Eye (tissue), 1 donor: ENCODE measurements at regions not wholly inside any gene's neighbourhood (a gene's known extent, or its start where the extent isn't known, plus 50 kb on each side); places are given as distances from the start of the nearest gene placed in this dataset.
"Not testable (repeated sequence)": the region's sequence is repeated elsewhere in the genome, so short reads cannot be mapped to it uniquely, and the experiment has no call there.

Experiments
- DNase-seq: peaks from one replicate; pipeline ENCODE4 v3.0.0-alpha.2; 2015

DNA sequence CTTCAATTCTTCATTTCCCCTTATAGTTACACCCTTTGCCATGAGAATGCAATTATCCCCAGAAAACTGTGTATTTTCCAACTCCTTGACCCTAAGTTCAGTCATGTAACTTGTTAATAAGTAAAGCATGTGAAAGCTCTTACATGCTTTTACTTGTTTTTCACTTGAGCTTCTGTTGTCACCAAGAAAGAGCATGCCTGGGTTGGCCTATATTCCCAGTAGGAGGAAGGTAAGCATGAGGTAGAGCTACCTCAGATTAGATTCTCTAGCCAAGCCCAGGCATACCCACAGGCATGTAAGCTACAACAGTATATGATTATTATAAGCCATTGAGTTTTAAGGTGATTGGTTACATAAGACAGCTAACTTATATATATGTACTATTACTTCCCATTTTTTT lies 101.7 kb upstream of the SMLR1 start:
- no peak for DNase-seq

DNA sequence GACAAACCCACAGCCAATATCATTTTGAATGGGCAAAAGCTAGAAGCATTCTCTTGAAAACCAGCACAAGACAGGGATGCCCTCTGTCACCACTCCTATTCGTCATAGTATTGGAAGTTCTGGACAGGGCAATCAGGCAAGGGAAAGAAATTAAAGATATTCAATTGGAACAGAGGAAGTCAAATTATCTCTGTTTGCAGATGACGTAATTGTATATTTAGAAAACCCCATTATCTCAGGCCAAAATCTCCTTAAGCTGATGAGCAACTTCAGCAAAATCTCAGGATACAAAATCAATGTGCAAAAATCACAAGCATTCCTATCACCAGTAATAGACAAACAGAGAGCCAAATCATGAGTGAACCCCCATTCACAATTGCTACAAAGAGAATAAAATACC lies 99.1 kb upstream of the SMLR1 start:
- not testable (repeated sequence) for DNase-seq

DNA sequence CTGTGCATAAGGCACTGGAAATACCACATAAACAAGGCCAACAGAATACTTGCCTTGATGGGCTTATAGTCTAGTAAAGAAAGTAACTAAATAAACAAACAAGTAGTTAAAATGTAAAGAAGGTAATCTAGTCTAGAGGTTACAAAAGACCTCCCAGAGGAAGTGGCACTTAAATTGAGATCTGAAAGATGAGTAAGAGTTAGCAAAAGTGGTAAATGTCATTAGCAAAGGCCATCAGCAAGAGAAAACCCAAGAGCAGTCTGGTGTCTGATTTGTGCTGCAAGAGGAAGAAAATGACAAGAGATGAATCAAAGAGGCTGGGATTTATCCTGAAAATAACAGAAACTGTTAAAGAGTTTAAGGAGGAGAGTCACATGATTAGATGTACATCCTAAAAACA lies 96.6 kb upstream of the SMLR1 start:
- DNase-seq: no peak

DNA sequence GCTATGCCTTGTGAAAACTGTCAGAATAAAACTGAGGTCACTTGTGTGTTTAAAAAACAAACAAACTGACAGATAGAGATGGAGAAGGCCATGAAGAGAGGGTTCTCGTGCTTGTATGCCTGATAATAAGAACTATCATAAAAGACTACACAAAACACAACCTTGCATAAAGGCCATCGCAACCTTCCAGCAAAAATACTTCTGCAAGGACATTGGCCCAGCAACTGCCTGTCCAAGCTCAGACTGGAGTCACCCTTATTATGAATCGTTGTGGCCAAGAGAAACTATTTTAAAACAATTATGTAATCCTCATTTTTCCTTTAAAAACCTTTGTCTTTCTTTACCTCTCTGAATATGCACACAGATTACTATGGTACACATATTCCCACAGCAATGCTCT lies 93.0 kb upstream of the SMLR1 start:
- no peak for DNase-seq

DNA sequence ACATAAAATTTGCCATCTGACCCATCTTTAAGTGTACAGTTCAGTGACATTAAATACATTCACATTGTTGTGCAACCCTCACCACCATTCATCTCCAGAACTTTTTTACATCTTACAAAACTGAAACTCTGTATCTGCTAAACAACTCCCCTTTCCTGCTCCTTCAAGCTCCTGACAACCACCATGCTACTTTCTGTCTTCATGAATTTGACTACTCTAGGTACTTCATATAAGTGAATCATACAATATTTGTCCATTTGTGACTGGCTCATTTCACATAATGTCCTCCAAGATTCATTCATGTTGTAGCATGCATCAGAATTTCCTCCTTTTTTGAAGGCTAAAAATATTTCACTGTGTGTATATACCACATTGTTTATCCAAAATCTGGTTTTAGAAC lies 86.9 kb upstream of the SMLR1 start:
- DNase-seq: no peak

DNA sequence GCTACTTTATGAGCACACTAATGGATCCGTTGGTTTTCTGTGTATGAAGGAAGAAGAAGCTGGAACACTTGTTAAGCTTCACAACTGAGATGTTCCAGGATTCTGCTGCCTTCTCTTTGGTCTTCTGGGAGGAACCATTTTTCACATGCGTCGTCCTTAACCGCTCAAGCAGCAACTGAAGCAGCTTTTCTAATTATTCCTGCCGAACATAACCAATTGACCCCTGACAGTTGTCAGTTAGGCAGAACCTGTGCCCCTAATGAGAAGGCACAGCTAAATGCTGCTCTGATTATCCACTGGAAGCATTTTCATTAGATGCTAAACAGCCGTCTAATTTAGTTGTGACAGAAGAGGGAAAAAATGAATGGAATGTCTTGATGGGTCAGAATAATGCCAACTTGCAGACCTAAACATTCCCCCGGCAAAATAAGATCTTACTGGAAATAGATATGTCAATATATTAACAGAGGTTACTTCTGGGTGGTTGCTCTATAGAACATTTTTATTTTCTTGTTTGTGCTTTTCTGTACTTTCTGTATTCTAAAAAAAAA lies 85.0 kb upstream of the SMLR1 start:
- peak; percentile 76 for DNase-seq

DNA sequence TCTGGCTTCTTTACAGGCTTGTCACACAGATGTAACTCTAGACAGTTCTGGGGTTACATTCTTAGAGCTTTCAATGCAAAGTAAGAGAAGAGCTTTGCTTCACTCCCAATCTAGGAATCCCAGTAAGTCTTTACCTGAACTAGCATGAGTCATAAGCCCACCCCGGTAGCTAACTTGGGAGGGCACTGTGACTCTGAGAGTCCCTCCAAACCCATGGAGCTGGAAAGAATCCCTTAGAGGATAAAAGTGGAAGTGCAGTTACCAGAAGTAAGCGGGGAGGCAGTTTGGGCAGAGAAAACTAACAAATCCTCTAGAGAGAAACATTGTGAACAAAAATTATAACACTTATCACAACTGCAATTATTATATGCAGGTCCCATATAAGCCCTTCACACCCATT lies 84.0 kb upstream of the SMLR1 start:
- peak; percentile 24 for DNase-seq

DNA sequence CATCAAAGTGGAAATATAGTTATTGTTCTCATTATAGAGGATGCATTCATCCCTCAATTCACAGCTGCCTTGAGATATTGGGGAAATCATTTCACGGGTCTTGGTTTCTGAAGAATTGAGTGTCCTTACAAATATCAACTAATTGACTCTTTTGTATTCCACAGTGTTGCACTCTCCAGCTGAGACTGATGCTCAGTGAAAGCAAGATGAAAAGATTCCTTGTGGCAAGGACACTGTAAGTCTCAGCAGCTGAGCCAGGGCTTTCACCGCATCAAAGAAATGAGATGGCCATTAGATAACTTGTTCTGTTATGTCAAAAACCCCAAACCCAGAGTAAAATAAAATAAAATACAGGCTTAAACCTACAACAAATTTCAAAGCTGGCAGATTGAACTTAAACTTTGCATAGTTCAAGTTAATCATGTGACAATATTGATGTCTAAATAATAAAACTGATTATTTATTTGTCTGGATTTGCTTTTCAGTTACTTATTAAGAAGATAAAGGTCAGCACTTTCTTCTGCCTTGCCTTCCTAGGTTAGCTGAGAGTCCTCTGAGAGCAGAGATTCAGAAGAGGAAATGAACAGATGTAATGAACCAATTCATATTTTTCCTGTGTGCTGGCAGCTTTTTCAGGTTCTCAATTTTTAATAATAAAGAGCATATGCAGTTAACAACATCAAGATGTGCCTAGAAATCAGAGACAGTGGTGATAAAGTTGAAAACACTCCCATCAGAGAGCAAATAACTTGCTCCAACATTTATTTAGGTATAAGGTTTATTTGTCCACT lies 82.4 kb upstream of the SMLR1 start:
- peak; percentile 83 for DNase-seq

DNA sequence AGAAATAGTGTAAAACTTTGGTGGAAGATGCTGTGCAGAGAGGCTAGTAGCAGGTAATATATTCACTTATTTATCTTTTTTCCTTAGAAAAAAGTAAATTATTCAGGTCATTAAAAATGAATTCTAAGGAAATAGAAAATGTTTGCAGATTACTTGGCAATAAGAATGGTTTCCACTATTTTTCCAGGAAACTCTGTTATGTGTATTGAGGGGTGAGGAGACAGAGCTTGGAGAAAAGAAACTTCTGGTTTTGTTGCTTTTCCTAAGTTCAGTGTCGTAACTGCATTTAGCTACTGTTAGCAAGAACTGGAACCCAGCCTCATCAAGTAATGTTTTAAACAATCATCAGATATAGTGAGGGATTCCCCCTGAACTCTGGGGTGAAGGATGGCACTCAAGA lies 79.2 kb upstream of the SMLR1 start:
- no peak for DNase-seq

DNA sequence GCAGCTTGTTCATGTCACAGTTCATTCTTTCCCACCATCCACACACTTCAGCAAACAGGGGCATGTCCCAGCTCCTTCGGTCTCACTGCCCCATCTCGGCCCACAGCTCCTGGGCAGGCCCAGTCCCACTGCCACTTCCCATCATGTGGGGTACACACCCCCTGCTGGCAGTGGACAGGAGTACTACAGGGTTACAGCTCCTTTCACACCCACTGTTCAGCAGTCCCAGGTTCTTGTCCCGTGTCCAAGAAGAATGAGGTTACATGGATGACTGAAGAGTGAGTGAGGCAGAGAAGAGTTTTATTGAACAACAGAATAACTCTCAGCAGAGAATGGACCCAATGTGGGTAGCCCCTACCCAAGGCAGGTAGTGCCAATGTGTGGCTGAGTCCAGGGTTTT lies 77.8 kb upstream of the SMLR1 start:
- DNase-seq: no peak

DNA sequence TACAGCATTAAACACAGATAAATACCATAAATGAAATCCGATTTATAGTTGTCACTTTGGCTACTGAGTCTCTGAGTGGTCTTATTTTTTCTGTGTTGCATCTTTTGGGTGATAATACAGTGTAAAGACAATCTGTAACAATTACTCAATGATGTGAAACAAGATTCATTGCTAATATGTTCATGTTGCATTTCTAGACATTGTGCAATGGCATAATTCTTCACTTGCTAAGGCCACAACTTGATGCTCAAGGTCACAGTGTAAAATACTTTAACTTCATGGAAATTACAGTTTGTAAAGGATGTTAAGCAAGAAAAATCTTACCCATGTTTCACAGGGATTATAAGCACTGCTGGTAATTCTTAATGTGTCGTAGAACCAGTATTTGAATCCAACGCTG lies 74.9 kb upstream of the SMLR1 start:
- no peak for DNase-seq

DNA sequence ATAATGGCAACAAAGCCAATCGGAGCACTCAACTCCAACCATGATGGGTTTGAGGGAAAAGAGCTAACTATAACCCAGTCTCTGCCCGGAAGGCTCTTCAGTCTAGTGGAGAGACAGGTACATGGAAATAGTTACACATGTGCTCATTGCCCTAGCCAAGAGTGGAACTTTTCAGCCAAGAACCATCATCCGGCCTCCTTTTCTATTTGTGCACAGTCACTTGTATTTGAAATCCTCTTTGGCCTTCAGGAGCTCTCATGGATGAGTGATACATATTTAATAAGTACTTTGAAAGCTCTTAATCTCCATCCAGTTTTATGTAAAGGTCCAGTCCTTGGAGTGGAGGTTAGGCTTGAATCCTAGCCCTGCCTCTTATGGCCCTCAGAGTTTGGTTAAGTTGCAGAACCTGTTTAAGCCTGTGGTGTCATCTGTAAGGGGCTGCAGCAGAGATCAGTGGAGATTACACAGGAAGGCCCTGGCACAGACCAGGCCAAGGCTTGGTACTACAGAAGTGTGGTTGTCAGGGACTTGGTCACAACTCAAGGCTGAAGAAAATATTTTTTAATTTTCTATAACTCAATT lies 72.3 kb upstream of the SMLR1 start:
- DNase-seq: no peak

DNA sequence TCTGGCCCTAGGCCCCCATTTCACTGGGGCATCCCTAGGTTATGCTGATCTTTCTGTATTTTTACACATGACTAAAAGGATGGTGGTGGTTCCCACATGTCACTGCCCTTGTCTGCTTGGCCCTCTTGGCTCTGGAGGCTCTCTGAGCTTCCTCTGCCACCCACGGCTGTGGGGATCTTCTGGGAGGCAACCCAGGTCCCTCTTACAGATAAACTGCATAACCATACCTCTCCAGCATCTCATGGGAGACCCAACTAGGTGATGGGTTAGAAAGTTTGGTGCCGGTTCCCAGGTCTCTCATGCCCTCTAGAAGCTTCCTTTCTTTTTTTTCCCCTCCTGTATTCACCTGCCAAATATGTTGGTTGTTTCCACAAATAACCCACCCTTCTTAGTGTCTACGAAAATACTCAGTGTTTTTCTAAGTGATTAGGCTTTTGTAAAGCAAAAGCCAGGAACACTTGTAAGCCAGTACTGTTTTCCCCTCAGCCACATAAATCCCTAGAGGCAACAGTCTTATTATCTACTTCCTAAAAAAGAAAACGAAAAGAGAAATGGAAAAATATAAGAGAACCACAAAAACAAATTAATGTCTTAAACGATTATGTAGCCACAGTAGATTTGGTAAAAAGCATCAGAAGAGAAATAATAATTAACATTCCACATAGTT lies 71.7 kb upstream of the SMLR1 start:
- no peak for DNase-seq

DNA sequence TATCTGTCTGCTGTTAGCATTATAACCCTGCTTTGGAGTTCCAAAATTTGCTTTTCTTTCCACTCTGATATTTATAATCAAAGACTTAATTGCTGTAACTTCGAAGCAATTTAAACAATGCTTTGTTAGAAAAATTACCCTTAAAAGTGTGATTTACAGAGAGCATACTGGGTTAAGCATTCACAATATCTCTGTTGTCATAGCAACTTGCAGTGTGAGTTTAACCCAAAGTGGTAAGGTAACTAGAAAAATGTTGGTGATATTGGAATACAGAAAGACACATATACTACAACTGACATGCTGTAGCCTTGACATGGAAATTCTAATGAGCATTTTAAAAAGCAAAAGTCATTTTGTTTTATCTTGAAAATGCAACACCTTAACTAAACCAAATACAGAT lies 70.4 kb upstream of the SMLR1 start:
- DNase-seq: no peak

DNA sequence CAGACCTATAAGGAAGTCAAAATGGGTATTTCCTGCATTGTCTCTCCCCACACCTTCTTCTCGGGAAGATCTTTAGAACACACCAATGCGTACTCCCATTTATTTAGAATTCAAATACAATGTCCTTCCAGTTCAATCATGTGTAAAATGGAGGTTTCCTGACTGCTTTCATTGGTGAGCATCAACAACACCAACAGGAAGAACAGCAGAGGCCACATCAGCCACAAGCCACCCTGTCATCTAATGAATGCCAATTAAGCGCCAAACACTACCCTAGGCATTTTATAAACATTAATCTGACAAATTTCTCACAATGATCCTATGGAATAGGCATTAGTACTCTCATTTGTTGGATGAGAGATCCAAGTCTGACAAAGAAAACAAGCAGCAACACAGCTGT lies 68.4 kb upstream of the SMLR1 start:
- DNase-seq: no peak

DNA sequence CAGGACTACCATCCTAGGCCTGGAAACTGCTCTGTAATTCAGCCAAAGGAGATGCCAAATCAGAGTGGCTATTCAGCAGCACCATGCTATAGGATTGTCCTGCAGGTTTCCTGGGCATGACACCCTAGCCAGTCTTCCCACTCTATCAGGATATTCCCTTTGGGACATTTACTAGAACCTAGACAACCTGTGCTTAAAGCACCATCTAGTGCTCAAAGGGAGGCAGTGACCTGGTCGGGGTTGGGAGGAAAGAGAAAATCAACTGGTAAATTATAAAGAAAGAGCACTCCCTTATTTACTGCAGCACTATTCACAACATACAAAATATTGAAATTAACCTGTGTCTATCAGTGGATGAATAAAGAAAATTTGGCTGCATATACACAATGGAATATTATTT lies 67.2 kb upstream of the SMLR1 start:
- DNase-seq: no peak

DNA sequence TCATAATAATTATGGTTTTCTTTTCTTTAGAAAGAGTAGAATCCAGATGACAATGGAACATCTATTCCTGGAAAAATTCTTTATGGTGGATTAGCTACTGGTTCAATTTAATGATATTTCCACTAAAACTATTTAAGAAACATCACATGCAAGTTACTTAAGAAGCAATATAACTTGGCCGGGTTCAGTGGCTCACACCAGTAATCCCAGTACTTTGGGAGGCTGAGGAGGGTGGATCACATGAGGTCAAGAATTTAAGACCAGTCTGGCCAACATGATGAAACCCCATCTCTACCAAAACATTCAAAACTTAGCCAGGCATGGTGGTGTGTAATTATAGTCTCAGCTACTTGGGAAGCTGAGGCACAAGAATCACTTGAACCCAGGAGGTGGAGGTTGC lies 65.9 kb upstream of the SMLR1 start:
- no peak for DNase-seq

DNA sequence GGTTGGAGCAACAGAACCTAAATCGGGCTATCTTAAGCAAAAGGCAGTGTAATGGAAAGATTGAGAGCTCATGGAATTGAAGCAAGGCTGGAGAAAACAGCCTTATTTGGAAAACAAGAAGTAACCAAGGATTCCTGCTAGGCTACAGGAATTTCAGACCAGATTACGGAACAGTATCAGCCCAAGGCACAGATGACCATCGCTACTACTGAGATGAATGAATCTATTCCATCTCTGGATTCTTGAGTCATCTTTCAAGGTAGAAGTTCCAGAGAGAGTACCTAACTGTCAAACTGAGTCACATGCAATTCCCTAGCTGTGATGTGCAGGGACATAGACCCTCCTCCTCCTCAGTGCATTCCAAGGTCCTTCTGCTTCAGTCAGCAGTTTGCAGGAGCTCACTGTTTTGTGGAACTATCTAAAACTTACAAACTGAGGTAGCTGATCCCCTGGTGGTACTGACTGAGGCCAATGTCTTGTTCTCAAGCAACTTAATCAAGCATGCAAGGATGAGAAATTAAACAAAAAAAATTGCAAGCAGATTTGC lies 62.0 kb upstream of the SMLR1 start:
- DNase-seq: no peak

DNA sequence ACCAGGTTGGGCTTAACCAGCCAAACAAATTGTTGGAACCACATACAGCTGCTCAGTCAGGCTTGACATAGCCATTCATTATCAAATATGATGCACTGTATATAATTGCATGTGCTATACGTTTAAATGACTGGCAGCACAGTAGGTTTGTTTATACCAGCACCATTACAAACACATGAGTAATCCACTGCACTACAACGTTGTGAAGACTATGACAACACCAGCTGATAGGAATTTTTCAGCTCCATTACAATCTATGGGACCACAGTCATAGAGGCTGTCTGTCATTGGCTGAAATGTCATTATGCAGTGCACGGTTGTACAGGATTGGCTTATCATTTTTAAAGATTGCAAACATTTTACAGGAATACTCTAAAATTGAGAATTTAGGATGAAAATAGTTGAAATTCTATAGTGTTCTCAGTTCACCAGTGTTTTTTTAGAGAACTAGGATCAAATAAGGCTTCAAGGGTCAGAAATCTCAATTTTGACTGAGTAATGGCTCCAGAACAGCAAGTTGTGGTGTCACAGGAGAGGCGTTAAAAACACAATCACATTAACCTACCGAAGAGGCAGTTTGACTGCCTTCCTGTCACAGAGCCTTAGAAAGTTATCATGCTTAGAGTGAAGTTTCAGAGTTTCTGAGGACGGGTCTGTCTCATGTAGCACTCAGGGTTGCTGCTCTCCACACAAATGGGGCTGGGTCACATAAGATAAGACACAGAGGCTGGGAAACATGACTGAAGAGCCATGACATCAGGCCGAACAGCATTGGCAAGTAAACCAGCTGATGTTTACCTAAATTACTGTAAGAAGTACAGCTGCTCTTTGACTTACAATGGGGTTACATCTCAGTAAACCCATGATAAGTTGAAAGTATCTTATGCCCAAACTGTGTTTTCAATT lies 60.7 kb upstream of the SMLR1 start:
- DNase-seq: no peak

DNA sequence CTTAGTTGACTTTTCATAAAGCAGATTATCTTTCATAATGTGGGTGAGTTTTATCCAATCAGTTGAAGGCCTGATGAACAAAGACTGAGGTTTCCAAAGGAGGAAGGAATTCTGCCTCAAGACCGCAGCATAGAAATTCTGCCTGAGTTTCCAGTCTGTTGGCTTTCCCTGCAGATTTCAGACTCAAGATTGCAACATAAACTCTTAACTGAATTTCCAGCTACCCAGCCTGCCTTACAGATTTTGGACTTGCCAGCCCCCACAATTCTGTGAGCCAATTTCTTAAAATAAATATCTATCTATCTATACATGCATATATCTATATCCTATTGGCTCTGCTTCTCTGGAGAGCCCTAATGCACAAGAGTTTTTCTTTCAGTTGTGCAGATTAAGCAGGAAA lies 57.3 kb upstream of the SMLR1 start:
- no peak for DNase-seq

DNA sequence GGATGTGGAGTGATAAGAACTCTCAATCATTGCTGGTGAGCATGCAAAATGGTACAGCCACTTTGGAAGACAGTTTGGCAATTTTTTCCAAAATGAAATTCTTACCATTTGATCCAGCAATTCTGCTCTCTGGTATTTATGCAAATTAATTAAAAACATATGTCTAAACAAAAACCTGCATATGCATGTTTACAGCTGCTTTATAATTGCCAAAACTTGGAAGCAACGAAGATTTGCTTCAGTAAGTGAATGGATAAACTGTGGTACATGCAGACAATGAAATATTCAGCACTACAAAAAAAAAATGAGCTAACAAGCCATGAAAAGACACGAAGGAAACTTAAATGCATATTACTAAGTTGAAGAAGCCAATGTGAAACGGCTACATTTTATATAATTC lies 55.5 kb upstream of the SMLR1 start:
- no peak for DNase-seq

DNA sequence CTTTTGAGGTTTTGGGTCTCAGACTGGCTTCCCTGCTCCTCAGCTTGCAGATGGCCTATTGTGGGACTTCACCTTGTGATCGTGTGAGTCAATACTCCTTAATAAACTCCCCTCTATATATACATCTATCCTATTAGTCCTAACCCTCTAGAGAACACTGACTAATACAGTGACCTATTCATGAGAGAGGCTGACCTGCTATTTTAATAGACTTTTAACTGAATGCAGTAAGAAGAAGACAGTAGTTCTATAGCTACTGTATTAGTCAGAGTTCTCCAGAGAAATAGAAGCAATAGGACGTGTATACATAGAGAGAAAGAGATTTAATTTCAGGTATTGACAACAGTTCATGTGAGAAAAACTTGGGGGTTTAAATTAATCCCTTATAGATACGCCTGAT lies 53.3 kb upstream of the SMLR1 start:
- no peak for DNase-seq
